HepG2 (cell line): ENCODE measurements at regions not wholly inside any gene's neighbourhood (a gene's known extent, or its start where the extent isn't known, plus 50 kb on each side); places are given as distances from the start of the nearest gene placed in this dataset.

Source experiments
- BHLHE40 ChIP-seq: IDR thresholded peaks from 2 replicates; pipeline ENCODE4 v1.6.1; 2011; ENCODE audit warnings: low read length, improper control_type of control experiment
- CBX1 ChIP-seq: IDR thresholded peaks from one replicate; pipeline ENCODE4 v1.6.1; 2016; ENCODE audit warnings: antibody characterized with exemption, low read depth
- CEBPB ChIP-seq: IDR thresholded peaks from 2 replicates; pipeline ENCODE4 v1.6.1; 2011; ENCODE audit warnings: low read depth, low read length, improper control_type of control experiment, borderline replicate concordance
- HBP1 ChIP-seq: IDR thresholded peaks from 2 replicates; pipeline ENCODE4 v1.6.1; 2016; ENCODE audit warnings: low read depth, control low read depth
- PCBP1 ChIP-seq: fragments of 200-400 bp; formaldehyde crosslinking; IDR thresholded peaks from 2 replicates; pipeline ENCODE4 v1.6.1; 2017; ENCODE audit warnings: mild to moderate bottlenecking, low read depth, low read length, borderline replicate concordance
- POLR2AphosphoS5 ChIP-seq: IDR thresholded peaks from 2 replicates; pipeline ENCODE4 v1.6.1; 2012; ENCODE audit warnings: low read depth, low read length
- RXRA ChIP-seq: sonication (generic); formaldehyde crosslinking; IDR thresholded peaks from 2 replicates; pipeline ENCODE4 v1.5.1; 2020; ENCODE audit warnings: missing genetic modification reagents
- SMAD3 ChIP-seq: sonication (generic); formaldehyde crosslinking; IDR thresholded peaks from 2 replicates; pipeline ENCODE4 v1.4.0; 2020; ENCODE audit warnings: missing genetic modification reagents
- TMF1 ChIP-seq: sonication (generic); formaldehyde crosslinking; IDR thresholded peaks from 2 replicates; pipeline ENCODE4 v1.8.1; 2022; ENCODE audit warnings: low read depth, missing genetic modification reagents
- UBTF ChIP-seq: sonication (generic); formaldehyde crosslinking; IDR thresholded peaks from 2 replicates; pipeline ENCODE4 v1.4.0; 2020; ENCODE audit warnings: mild to moderate bottlenecking, missing genetic modification reagents
- ZBTB1 ChIP-seq: sonication (generic); formaldehyde crosslinking; IDR thresholded peaks from 2 replicates; pipeline ENCODE4 v1.4.0; 2020; ENCODE audit warnings: missing genetic modification reagents, borderline replicate concordance
- ZBTB20 ChIP-seq: sonication (generic); formaldehyde crosslinking; IDR thresholded peaks from 2 replicates; pipeline ENCODE4 v1.8.1; 2023; ENCODE audit warnings: missing genetic modification reagents, low read depth, mild to moderate bottlenecking, borderline replicate concordance
- ZNF138 ChIP-seq: sonication (generic); formaldehyde crosslinking; IDR thresholded peaks from 2 replicates; pipeline ENCODE4 v1.5.0; 2020; ENCODE audit warnings: mild to moderate bottlenecking, low read depth, missing genetic modification reagents
- TF ChIP-seq, protein P1 (sequence below): sonication (generic); formaldehyde crosslinking; IDR thresholded peaks from 2 replicates; pipeline ENCODE4 v1.5.0; 2020; ENCODE audit warnings: mild to moderate bottlenecking, missing genetic modification reagents, moderate library complexity

GRCh38 chr4:114193624-114194399 lies 214.4 kb upstream of the ARSJ start:
- no peak for TF ChIP-seq SMAD3 (CRISPR knock-in tag)
- no peak for TF ChIP-seq ZBTB1 (CRISPR knock-in tag)
- TF ChIP-seq POLR2AphosphoS5 = no peak
- TF ChIP-seq, protein P1, sequence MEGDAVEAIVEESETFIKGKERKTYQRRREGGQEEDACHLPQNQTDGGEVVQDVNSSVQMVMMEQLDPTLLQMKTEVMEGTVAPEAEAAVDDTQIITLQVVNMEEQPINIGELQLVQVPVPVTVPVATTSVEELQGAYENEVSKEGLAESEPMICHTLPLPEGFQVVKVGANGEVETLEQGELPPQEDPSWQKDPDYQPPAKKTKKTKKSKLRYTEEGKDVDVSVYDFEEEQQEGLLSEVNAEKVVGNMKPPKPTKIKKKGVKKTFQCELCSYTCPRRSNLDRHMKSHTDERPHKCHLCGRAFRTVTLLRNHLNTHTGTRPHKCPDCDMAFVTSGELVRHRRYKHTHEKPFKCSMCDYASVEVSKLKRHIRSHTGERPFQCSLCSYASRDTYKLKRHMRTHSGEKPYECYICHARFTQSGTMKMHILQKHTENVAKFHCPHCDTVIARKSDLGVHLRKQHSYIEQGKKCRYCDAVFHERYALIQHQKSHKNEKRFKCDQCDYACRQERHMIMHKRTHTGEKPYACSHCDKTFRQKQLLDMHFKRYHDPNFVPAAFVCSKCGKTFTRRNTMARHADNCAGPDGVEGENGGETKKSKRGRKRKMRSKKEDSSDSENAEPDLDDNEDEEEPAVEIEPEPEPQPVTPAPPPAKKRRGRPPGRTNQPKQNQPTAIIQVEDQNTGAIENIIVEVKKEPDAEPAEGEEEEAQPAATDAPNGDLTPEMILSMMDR = no peak
- no peak for TF ChIP-seq CEBPB
- TF ChIP-seq HBP1 (CRISPR knock-in tag) = no peak
- TF ChIP-seq UBTF (CRISPR knock-in tag) = no peak
- TF ChIP-seq TMF1 (CRISPR knock-in tag) = no peak
- no peak for TF ChIP-seq ZNF138
- no peak for TF ChIP-seq PCBP1
- no peak for TF ChIP-seq RXRA (CRISPR knock-in tag)
- no peak for TF ChIP-seq BHLHE40
- TF ChIP-seq ZBTB20 (CRISPR knock-in tag) = no peak
- no peak for TF ChIP-seq CBX1
